ENCODE measurements at regions not wholly inside any gene's neighbourhood (a gene's known extent, or its start where the extent isn't known, plus 50 kb on each side); places are given as distances from the start of the nearest gene placed in this dataset.

DNA sequence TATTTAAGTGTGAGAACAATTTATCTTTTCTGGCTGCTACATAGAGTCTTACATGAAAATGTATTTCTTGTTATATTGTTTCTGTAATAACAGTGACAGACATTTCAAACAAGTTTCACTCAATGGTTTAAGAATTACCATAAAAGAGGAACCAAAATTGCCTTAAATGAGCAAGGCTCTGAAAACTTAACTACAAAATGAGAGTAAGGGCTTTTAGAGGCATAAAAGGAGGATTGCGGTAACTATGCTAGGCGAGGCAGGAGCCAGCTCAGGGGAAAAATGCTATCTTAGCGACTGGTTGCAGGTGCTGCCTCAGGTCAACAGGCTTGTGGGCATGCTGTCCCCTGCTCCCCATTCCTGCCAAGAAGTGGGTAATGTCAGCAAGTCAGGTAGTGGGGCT, 81.7 kb upstream of the MSI2 start:
- 64 to 84% methylated on average over 3 of the region's 3 CpGs for WGBS, 2 donors
- ATAC-seq (ENCODE audit: insufficient read depth, low FRiP score) (no peak), DNase-seq (no peak)
- H3K36me3 ChIP-seq (ENCODE audit: control insufficient read depth in 4 of 4, insufficient read depth in 4 of 4, low read length in 4 of 4), result no peaks in the 10 kb centered on the region
- H3K9ac ChIP-seq (ENCODE audit: insufficient read depth in 1 of 2, low read length in 2 of 2), result no peak overlapping the region
- H3K4me1 ChIP-seq (ENCODE audit: control insufficient read depth in 5 of 5, insufficient read depth in 5 of 5, low read length in 5 of 5), result no peaks in the 10 kb centered on the region
- H3K27me3 ChIP-seq (ENCODE audit: control insufficient read depth in 3 of 3, insufficient read depth in 3 of 3, low read length in 2 of 3), result peaks cover 0 to 9% (median 2%) of the 10 kb centered on the region in 3 donors
- H3K4me3 ChIP-seq, result no peak overlapping the region
- TF ChIP-seq, protein P1, sequence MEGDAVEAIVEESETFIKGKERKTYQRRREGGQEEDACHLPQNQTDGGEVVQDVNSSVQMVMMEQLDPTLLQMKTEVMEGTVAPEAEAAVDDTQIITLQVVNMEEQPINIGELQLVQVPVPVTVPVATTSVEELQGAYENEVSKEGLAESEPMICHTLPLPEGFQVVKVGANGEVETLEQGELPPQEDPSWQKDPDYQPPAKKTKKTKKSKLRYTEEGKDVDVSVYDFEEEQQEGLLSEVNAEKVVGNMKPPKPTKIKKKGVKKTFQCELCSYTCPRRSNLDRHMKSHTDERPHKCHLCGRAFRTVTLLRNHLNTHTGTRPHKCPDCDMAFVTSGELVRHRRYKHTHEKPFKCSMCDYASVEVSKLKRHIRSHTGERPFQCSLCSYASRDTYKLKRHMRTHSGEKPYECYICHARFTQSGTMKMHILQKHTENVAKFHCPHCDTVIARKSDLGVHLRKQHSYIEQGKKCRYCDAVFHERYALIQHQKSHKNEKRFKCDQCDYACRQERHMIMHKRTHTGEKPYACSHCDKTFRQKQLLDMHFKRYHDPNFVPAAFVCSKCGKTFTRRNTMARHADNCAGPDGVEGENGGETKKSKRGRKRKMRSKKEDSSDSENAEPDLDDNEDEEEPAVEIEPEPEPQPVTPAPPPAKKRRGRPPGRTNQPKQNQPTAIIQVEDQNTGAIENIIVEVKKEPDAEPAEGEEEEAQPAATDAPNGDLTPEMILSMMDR (IDR thresholded peaks at IDR 0.05; ENCODE audit: control extremely low read depth, extremely low read depth), result no peak
- no peak overlapping the region for H3K27ac ChIP-seq (ENCODE audit: low read depth in 1 of 2, low read length in 1 of 2)
- peaks cover 0 to 2% (median 0%) of the 10 kb centered on the region in 4 donors for H3K9me3 ChIP-seq (ENCODE audit: control insufficient read depth in 4 of 4, insufficient read depth in 3 of 4, low read length in 3 of 4)

DNA sequence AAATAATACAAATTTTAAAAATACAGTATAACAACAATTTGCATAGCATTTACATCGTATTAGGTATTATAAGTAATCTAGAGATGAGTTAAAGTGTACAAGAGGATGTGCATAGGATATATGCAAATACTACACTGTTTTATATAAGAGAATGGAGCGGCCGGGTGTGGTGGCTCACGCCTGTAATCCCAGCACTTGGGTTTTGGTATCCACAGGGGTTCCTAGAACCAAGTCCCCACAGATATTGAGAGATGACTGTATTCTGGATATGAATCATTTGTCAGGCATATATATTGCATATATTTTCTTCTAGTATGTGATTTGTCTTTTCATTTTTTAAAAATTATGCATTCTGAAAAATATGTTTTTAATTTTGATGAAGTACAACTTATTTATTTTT, 77.5 kb upstream of the MSI2 start:
- peaks cover 0 to 2% (median 0%) of the 10 kb centered on the region in 4 donors for H3K9me3 ChIP-seq (ENCODE audit: control insufficient read depth in 4 of 4, insufficient read depth in 3 of 4, low read length in 3 of 4)
- H3K4me3 ChIP-seq, result no peak overlapping the region
- no peaks in the 10 kb centered on the region for H3K4me1 ChIP-seq (ENCODE audit: control insufficient read depth in 5 of 5, insufficient read depth in 5 of 5, low read length in 5 of 5)
- H3K36me3 ChIP-seq (ENCODE audit: control insufficient read depth in 4 of 4, insufficient read depth in 4 of 4, low read length in 4 of 4), result no peaks in the 10 kb centered on the region
- no peak for DNase-seq
- TF ChIP-seq, protein P1 (IDR thresholded peaks at IDR 0.05; ENCODE audit: control extremely low read depth, extremely low read depth), result no peak
- no peak for ATAC-seq (ENCODE audit: insufficient read depth, low FRiP score)
- no peak overlapping the region for H3K9ac ChIP-seq (ENCODE audit: insufficient read depth in 1 of 2, low read length in 2 of 2)
- H3K27me3 ChIP-seq (ENCODE audit: control insufficient read depth in 3 of 3, insufficient read depth in 3 of 3, low read length in 2 of 3), result peaks cover 0 to 5% (median 2%) of the 10 kb centered on the region in 3 donors
- no peak overlapping the region for H3K27ac ChIP-seq (ENCODE audit: low read depth in 1 of 2, low read length in 1 of 2)
- 92 to 93% methylated on average over 4 of the region's 4 CpGs for WGBS, 2 donors

DNA sequence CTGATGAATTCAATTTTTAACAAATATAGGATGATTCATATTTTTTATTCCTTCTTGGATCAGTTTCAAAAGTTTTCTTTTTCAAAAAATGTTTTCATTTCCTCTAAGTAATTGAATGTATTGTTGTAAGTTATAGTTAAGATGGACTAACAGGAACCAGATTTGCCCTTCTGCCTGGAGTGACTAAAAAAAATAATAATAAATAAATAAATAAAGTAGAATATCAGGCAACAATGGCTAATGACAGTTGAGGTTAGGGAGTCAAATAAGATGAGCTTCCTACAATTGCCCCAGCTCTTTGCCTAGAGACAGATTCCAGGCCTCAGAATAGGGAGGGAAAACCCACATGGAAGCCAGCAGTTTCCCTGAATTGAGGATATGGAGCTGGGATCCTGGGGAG, 73.7 kb upstream of the MSI2 start:
- H3K4me3 ChIP-seq, result no peak overlapping the region
- H3K27ac ChIP-seq (ENCODE audit: low read depth in 1 of 2, low read length in 1 of 2), result no peak overlapping the region
- no peaks in the 10 kb centered on the region for H3K27me3 ChIP-seq (ENCODE audit: control insufficient read depth in 3 of 3, insufficient read depth in 3 of 3, low read length in 2 of 3)
- DNase-seq, result no peak
- no peaks in the 10 kb centered on the region for H3K36me3 ChIP-seq (ENCODE audit: control insufficient read depth in 4 of 4, insufficient read depth in 4 of 4, low read length in 4 of 4)
- TF ChIP-seq, protein P1 (IDR thresholded peaks at IDR 0.05; ENCODE audit: control extremely low read depth, extremely low read depth), result no peak
- H3K9me3 ChIP-seq (ENCODE audit: control insufficient read depth in 4 of 4, insufficient read depth in 3 of 4, low read length in 3 of 4), result no peaks in the 10 kb centered on the region
- no peaks in the 10 kb centered on the region for H3K4me1 ChIP-seq (ENCODE audit: control insufficient read depth in 5 of 5, insufficient read depth in 5 of 5, low read length in 5 of 5)
- no peak for ATAC-seq (ENCODE audit: insufficient read depth, low FRiP score)
- no peak overlapping the region for H3K9ac ChIP-seq (ENCODE audit: insufficient read depth in 1 of 2, low read length in 2 of 2)
